ENCODE measurements at regions not wholly inside any gene's neighbourhood (a gene's known extent, or its start where the extent isn't known, plus 50 kb on each side); places are given as distances from the start of the nearest gene placed in this dataset.
A peak's percentile ranks its signal among the peaks of the same experiment; 100 is the strongest.

DNA sequence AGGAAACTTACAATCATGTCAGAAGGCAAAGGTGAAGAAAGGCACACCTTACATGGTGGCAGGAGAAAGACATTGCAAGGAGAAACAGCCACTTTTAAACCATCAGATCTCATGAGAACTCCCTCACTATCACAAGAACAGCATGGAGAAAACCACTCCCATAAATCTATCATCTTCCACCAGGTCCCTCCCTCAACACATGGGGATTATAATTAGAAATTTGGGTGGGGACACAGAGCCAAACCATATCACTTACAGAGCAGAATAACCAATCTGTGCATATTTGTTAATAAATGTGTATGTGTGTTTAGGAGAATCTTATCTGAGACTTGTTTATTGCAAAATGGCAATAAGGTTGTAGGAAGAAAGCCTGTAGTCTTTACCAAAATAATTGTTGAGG, 205.2 kb upstream of the ANO3 start:
- FAIRE-seq, result no peak

DNA sequence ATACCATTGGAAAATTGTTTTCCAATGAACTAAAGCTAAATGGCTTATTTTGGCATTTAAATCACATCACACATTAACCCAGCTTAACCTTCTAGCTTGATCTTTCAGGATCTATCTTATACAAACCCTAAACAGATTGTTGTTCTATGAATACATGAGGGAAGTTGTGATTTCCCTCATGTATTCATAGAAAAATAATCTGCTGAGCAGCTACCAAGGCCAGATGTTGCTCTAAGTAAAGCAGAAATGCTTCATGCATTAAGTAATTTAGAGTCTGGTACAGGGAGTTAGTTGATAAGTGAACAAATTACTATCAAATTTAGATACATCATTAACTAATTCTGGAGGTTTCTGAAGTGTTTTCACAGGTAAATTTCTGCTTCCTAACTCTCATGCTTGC, 204.6 kb upstream of the ANO3 start:
- no peak for FAIRE-seq

GRCh38 chr11:26131406-26131805, 200.5 kb upstream of the ANO3 start:
- FAIRE-seq, result no peak

DNA sequence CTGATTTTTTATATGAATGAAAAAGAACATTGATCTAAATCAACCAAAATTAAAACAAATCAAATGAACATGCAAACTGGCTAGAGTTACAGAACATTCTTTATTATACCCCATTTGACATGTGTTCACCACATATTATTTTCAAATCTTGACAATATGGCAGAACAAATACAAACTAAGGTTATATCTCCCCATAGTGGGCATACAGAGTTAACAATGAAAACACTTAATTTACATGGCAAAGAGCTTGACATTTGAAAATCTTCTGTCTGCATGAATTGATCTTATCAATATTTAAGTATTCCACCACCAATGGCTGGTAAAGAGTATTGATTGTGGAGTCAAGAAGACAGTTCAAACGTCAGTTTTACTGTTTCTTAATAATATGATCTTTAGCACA, 197.9 kb upstream of the ANO3 start:
- FAIRE-seq, result no peak

DNA sequence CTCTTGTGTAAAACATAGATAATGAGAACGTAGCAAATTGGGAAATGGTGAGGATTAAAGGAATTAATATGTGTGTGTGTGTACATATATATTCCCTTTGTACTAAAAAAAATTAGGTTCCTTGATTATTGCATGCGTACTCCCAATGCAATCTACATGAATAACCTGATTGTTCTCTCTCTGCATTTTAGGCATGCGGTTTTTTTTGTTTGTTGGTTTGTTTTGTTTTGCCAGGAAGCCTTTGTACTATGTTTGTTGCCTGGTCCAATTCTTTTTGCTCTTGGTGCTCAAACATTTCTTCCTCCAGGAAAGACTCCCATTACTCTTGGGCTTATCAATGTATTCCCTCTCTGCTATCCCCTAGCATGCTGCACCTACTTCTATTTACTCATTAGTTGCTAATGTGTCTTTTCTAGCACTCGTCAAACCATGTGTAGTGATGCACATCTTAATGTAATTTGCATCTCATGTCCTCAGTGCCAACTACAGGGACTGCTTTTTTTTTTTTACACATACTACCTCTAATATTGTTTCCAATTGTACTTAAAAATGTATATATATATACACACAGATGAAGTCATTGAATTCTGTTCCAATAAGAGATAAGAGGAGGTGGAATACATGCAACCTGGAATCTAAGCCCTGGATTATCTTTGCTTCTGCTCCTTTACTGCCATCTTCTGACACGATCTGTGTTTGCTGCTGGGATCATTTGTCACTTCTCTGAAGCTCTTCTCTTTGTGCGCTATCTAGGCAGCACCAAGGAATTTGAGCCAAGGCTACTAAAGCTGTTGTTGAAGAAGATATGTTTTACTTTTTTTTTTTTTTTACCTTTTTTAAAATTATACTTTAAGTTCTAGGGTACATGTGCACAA, 197.2 kb upstream of the ANO3 start:
- FAIRE-seq, result peak; percentile 33

DNA sequence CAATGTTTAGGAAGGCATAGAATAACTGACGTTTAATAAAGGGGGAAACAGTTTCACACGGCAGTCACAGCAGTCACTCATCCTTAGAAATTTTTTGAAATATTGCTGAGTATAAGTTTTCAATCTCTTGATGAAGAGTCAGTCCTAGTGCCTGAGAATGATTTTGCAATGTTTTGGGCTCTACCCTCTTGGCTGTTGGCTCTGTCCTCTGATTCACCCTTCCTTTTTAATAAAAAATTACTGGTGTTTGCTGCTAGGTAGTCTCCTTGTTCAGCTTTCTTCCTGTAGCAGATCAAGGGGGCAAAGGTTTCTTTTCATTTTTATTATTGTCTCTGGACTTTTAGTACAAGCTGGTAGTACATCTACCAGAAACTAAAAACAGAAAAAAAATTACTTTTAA, 194.3 kb upstream of the ANO3 start:
- FAIRE-seq, result no peak

- FAIRE-seq, result no peak
Observed at GRCh38 chr11:26142891-26143290, 189.0 kb upstream of the ANO3 start.

GRCh38 chr11:26143566-26144290, 188.2 kb upstream of the ANO3 start:
- peak; percentile 41 for FAIRE-seq

- no peak for FAIRE-seq
Observed at GRCh38 chr11:26144291-26144690, 187.6 kb upstream of the ANO3 start.

GRCh38 chr11:26144911-26145310, 187.0 kb upstream of the ANO3 start:
- no peak for FAIRE-seq

- no peak for FAIRE-seq
Observed at GRCh38 chr11:26149585-26149984, 182.3 kb upstream of the ANO3 start.

- FAIRE-seq, result no peak
Observed at GRCh38 chr11:26150031-26150430, 181.9 kb upstream of the ANO3 start.

GRCh38 chr11:26158251-26158650, 173.7 kb upstream of the ANO3 start:
- no peak for FAIRE-seq

DNA sequence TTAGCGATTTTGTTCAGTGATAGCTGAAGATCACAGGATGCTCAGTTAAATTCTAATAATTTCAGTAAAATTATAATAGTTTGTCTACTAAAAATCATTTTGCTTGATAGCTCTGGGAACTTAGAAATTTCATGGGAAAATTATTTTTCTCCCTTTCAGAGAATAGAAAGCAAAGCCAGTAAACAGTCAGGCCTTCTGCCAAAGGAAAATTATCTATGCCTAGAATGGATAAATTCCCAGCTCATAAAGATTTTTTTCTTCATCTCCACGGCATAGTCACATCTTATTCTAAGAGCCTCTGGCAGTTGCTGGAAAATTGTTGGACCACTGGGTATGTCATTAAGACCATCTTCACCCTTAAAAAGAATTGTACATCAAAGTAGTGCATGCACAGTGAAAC, 169.6 kb upstream of the ANO3 start:
- FAIRE-seq, result no peak

- FAIRE-seq, result no peak
Observed at GRCh38 chr11:26186389-26186788, 145.5 kb upstream of the ANO3 start.

GRCh38 chr11:26187639-26188038, 144.3 kb upstream of the ANO3 start:
- FAIRE-seq, result no peak

GRCh38 chr11:26188554-26188953, 143.4 kb upstream of the ANO3 start:
- no peak for FAIRE-seq

GRCh38 chr11:26191193-26191592, 140.7 kb upstream of the ANO3 start:
- FAIRE-seq, result no peak

- FAIRE-seq, result no peak
Observed at GRCh38 chr11:26193694-26194365, 138.1 kb upstream of the ANO3 start.

- FAIRE-seq, result no peak
Observed at GRCh38 chr11:26194881-26195280, 137.0 kb upstream of the ANO3 start.

- no peak for FAIRE-seq
Observed at GRCh38 chr11:26198532-26199096, 133.3 kb upstream of the ANO3 start.

DNA sequence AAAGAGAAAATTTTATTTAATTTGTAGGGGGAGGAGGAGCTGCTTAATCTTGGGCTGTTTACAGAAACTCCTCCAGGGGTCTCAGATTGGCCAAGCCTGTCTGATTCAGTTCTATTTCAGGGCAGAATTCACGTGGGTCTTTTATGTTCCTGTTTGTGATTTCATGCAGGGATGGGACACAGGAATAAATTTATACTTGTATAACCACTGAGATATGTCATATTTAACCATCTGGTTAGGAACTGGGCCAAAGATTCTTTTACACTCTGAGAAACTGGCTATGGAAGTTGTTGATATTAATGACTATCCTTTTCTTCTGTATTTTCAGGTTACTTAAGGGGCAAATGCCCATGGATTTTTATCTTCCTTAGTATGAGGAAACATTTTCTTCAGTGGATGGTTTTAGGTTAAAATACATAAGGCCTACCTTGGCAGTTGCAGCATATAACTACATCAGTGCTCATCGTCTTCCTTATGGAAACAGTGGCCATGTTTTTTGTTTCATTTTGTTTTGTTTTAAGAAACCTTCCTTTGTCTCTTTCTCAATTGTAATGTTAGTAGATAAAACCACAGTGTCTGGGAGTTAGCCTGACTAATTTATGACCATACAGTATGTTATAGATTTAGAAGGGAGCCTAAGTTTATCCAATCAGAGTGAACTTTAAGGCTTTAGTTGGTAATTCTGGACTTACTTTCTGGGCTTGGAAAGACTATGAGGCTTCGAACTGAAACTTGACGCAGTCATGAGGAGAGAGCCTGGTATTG, 132.4 kb upstream of the ANO3 start:
- no peak for FAIRE-seq

DNA sequence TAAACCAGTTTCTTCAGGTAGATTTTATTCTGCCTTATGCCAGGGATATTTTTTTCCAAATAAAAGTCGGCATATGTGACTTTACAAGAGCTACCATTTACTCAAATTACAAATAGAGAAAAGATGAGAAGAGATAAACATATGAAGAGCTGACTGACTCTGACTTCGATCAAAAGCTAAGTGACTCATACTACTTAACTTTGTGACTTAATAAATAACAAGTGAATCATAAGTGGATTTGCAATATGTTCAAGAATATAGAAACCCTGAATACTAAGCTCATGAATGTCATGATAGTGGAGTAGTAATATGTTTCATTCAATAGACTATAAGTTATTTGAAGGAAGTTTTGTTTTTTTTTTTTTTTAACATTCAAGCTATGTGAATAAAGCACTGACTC, 130.5 kb upstream of the ANO3 start:
- no peak for FAIRE-seq

Data from islet of Langerhans (tissue), 1 donor.